ENCODE measurements at regions not wholly inside any gene's neighbourhood (a gene's known extent, or its start where the extent isn't known, plus 50 kb on each side); places are given as distances from the start of the nearest gene placed in this dataset.

DNA sequence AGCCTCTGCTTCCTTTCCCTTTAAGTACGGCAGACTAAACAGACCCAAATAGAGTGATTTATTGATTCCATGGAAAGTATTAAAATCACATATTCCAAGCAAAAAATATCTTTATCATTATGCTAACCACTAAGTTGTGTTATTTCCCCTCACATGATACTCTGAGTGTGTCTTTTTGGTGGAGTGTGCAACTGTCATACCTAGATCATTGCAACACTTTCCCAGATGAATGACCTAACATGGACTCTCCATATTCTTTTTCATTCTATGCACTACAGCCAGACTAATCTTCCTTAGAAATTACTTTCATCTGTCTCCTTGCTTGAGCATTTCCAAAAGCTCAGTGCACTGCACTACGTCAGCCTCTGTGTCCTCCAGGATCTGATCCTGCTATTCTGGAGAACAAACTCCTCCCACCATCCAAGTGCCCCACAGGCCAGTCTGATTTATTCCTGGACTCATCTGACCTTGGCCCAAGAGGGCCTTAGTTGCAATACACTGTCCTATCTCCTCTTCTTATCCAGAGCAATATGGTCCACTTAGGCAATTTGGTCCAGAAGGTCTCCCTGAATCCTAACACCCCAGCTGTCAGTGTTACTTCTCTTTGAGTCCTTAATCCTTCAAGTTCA is 263.3 kb upstream of the KLF6 start:
- Histone ChIP-seq H2BK20ac (ENCODE audit: low read depth, low read length, poor library complexity, severe bottlenecking) (no peak overlapping the region), H2BK12ac (ENCODE audit: insufficient read length, low read depth, low read length) (no peak overlapping the region), H4K20me1 (ENCODE audit: control insufficient read depth, insufficient read depth, insufficient read length) (no peaks in the 10 kb centered on the region), H3K56ac (ENCODE audit: insufficient read length, low read depth, low read length) (no peak overlapping the region), H2BK120ac (ENCODE audit: low read depth, low read length, poor library complexity, severe bottlenecking) (no peak overlapping the region), H4K5ac (ENCODE audit: insufficient read length, low read depth, low read length) (no peak overlapping the region), H2AFZ (ENCODE audit: low read length) (no peak overlapping the region), H2AK5ac (ENCODE audit: insufficient read length, low read length) (no peak overlapping the region), H3K9ac (ENCODE audit: extremely low read depth, insufficient read length, low read length) (no peak overlapping the region), H3K14ac (ENCODE audit: insufficient read depth, low read length) (no peak overlapping the region), H3K4me1 (ENCODE audit: insufficient read depth, low read length) (no peaks in the 10 kb centered on the region), H3K4me2 (ENCODE audit: insufficient read depth, insufficient read length, low read length) (no peak overlapping the region), H3K23ac (ENCODE audit: insufficient read length, low read depth, low read length) (no peak overlapping the region), H3K18ac (ENCODE audit: insufficient read length, low read depth, low read length) (no peak overlapping the region), H2BK15ac (ENCODE audit: low read depth, low read length) (no peak overlapping the region), H3K9me3 (ENCODE audit: control insufficient read depth, low read depth, low read length) (no peaks in the 10 kb centered on the region), H4K8ac (replicated peaks; ENCODE audit: insufficient read length, low read depth, low read length) (no peak overlapping the region), H2BK5ac (ENCODE audit: insufficient read length, low read length) (no peak overlapping the region), H3T11ph (ENCODE audit: low read length) (no peak overlapping the region), H3K4ac (ENCODE audit: low read depth, low read length) (no peak overlapping the region), H3K27me3 (ENCODE audit: insufficient read depth, low read length) (no peaks in the 10 kb centered on the region), H3K79me1 (ENCODE audit: insufficient read depth, low read depth, low read length, poor library complexity, severe bottlenecking) (no peaks in the 10 kb centered on the region), H3K27ac (ENCODE audit: insufficient read length, low read depth, low read length) (no peak overlapping the region), H3K23me2 (ENCODE audit: insufficient read length, low read depth, low read length, poor library complexity, severe bottlenecking) (no peaks in the 10 kb centered on the region), H3K79me2 (ENCODE audit: insufficient read depth, low read length) (no peaks in the 10 kb centered on the region), H4K91ac (ENCODE audit: insufficient read length, low read depth, low read length) (no peak overlapping the region)
- Mint-ChIP-seq H3K27me3 (ENCODE audit: low read depth) (no peaks in the 10 kb centered on the region), H3K27ac (no peak overlapping the region), H3K4me1 (no peaks in the 10 kb centered on the region), H3K4me3 (no peak overlapping the region), H3K9me3 (no peaks in the 10 kb centered on the region; a peak in 2 of 5 replicates), H3K36me3 (ENCODE audit: insufficient read depth in 1 of 3, low read depth in 3 of 3) (no peaks in the 10 kb centered on the region; a peak in 1 of 7 replicates)
- DNase-seq: no peak
- WGBS (ENCODE audit: extremely low coverage, insufficient read length, low lambda C conversion rate): no CpG with 5 or more reads among the region's 2 CpGs
- TF ChIP-seq, protein P1, sequence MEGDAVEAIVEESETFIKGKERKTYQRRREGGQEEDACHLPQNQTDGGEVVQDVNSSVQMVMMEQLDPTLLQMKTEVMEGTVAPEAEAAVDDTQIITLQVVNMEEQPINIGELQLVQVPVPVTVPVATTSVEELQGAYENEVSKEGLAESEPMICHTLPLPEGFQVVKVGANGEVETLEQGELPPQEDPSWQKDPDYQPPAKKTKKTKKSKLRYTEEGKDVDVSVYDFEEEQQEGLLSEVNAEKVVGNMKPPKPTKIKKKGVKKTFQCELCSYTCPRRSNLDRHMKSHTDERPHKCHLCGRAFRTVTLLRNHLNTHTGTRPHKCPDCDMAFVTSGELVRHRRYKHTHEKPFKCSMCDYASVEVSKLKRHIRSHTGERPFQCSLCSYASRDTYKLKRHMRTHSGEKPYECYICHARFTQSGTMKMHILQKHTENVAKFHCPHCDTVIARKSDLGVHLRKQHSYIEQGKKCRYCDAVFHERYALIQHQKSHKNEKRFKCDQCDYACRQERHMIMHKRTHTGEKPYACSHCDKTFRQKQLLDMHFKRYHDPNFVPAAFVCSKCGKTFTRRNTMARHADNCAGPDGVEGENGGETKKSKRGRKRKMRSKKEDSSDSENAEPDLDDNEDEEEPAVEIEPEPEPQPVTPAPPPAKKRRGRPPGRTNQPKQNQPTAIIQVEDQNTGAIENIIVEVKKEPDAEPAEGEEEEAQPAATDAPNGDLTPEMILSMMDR (conservative IDR thresholded peaks at IDR 0.05): no peak
